ENCODE measurements at regions not wholly inside any gene's neighbourhood (a gene's known extent, or its start where the extent isn't known, plus 50 kb on each side); places are given as distances from the start of the nearest gene placed in this dataset.

- TF ChIP-seq CTCF (IDR thresholded peaks at IDR 0.05; ENCODE audit: insufficient read depth, low read length), result no peak
- no peak for TF ChIP-seq SPI1 (IDR thresholded peaks at IDR 0.05; ENCODE audit: borderline replicate concordance, low read depth)
- no peak for TF ChIP-seq GABPA (IDR thresholded peaks at IDR 0.05; ENCODE audit: low read depth)
- no peak for TF ChIP-seq REST (IDR thresholded peaks at IDR 0.05; ENCODE audit: insufficient replicate concordance, low read depth)
These were observed 169.6 kb downstream of the MELK start for GRCh38 chr9:36742264-36742663.
